Fibroblast of the aortic adventitia (primary cell): ENCODE measurements at regions not wholly inside any gene's neighbourhood (a gene's known extent, or its start where the extent isn't known, plus 50 kb on each side); places are given as distances from the start of the nearest gene placed in this dataset.

Source experiments
- DNase-seq: peaks from one replicate; pipeline ENCODE4 v3.0.0-alpha.2; 2010; ENCODE audit warnings: low read depth
- H3K4me3 ChIP-seq: 2 replicates; pipeline ENCODE4 v1.5.1; 2011; ENCODE audit warnings: low read depth, mild to moderate bottlenecking, control low read depth, low read length, moderate library complexity
- CTCF ChIP-seq: IDR thresholded peaks from 2 replicates; pipeline ENCODE4 v1.5.1; 2011; ENCODE audit warnings: mild to moderate bottlenecking, low read length, control low read depth, inconsistent platforms; ENCODE audit not compliant: insufficient read depth

DNA sequence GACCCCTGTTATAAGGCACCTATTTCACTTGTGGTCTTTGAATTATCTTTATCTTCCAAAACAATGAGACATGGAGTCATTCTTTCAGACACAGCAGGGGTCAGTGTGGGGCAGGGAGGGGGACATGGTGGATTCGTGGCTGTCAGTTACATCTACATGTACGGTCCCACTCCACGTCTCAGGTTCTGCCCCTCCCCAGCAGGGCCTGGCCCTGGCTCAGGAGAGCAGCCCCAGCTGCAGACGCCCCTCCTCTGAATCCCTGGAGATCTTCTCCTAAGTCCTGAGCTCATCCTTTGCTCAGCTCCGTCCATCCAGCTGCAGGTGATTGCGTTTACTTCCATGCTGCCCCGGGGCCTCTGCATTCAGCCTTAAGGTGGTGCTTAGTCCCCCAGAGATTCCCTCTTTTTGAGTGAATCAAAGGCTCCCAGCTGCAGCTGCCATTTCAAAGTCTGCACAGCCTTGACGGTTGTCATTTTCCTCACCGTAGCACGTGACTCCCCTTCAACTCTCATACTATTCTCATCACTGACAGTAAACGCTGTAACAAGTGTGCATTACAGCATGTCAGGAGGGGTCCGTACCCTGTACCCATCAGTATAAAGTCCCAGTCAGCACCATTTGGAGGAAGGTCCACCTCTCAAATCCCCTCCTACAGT, 113.4 kb upstream of the TCERG1L start:
- TF ChIP-seq CTCF: no peak
- H3K4me3 ChIP-seq: no peak overlapping the region
- no peak for DNase-seq

- no peak for DNase-seq
- no peak for TF ChIP-seq CTCF
- no peak overlapping the region for H3K4me3 ChIP-seq
Measured at GRCh38 chr10:131425752-131426533, 114.4 kb upstream of the TCERG1L start.

GRCh38 chr10:131426534-131426898, 115.0 kb upstream of the TCERG1L start:
- DNase-seq: no peak
- no peak overlapping the region for H3K4me3 ChIP-seq
- TF ChIP-seq CTCF: no peak

GRCh38 chr10:131427281-131427680, 115.8 kb upstream of the TCERG1L start:
- no peak overlapping the region for H3K4me3 ChIP-seq
- no peak for TF ChIP-seq CTCF
- no peak for DNase-seq

GRCh38 chr10:131427901-131428300, 116.4 kb upstream of the TCERG1L start:
- DNase-seq: no peak
- no peak overlapping the region for H3K4me3 ChIP-seq
- no peak for TF ChIP-seq CTCF

GRCh38 chr10:131429141-131429540, 117.6 kb upstream of the TCERG1L start:
- no peak for DNase-seq
- no peak overlapping the region for H3K4me3 ChIP-seq
- no peak for TF ChIP-seq CTCF
